ENCODE measurements at regions not wholly inside any gene's neighbourhood (a gene's known extent, or its start where the extent isn't known, plus 50 kb on each side); places are given as distances from the start of the nearest gene placed in this dataset.
"Not testable (repeated sequence)": the region's sequence is repeated elsewhere in the genome, so short reads cannot be mapped to it uniquely, and the experiment has no call there.

DNA sequence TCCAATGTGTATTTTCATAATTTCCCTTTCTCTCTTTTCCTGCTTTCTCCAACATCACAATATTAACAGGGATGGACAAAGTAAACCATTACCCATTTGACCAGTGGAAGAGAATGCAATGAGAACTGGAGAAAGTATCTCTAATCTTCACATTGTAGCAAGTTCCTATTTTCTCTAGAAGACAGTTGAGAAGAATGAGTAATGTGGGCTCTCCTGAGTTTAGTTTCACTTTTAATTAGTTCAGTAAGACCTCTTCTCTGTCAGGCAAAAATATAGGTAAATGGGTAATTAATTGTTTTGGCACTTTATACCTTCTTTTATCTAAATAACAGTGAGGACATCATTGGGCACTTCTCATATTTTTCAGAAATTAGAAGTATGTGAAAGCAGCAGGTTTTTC is 602.0 kb downstream of the GLUD2 start:
- no peak for DNase-seq (ENCODE audit: low spot score in 2 of 2)
- TF ChIP-seq, protein P1, sequence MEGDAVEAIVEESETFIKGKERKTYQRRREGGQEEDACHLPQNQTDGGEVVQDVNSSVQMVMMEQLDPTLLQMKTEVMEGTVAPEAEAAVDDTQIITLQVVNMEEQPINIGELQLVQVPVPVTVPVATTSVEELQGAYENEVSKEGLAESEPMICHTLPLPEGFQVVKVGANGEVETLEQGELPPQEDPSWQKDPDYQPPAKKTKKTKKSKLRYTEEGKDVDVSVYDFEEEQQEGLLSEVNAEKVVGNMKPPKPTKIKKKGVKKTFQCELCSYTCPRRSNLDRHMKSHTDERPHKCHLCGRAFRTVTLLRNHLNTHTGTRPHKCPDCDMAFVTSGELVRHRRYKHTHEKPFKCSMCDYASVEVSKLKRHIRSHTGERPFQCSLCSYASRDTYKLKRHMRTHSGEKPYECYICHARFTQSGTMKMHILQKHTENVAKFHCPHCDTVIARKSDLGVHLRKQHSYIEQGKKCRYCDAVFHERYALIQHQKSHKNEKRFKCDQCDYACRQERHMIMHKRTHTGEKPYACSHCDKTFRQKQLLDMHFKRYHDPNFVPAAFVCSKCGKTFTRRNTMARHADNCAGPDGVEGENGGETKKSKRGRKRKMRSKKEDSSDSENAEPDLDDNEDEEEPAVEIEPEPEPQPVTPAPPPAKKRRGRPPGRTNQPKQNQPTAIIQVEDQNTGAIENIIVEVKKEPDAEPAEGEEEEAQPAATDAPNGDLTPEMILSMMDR (IDR thresholded peaks at IDR 0.05), result no peak
- TF ChIP-seq POLR2A (IDR thresholded peaks at IDR 0.05) (no peak), EP300 (IDR thresholded peaks at IDR 0.05) (no peak)
- no peaks in the 10 kb centered on the region for H3K9me3 ChIP-seq
- H3K27ac ChIP-seq, result no peak overlapping the region
- no peaks in the 10 kb centered on the region for H3K27me3 ChIP-seq
- no peak overlapping the region for H3K4me3 ChIP-seq
- no peaks in the 10 kb centered on the region for H3K36me3 ChIP-seq
- H3K4me1 ChIP-seq, result no peaks in the 10 kb centered on the region

DNA sequence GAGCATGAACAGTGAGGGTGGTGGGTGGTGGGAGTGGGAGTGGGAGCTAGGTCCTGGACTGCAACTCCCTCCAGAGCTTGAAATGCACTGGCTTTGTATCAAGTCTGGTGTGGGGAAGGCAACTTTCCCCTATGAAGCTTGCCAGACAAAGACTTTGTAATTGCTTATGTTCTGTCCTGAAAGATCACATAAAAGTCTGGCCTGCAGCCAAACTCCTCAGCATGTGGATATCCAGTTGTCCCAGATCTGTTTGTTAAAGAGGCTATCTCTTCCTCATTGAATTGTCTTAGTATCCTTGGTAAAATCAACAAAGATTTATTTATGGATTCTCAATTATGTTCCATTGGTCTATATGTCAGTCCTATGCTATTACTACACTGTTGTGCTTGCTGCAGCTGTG is 607.9 kb downstream of the GLUD2 start:
- no peak for DNase-seq (ENCODE audit: low spot score in 2 of 2)
- H3K9me3 ChIP-seq, result no peaks in the 10 kb centered on the region
- no peak overlapping the region for H3K27ac ChIP-seq
- H3K4me3 ChIP-seq, result no peak overlapping the region
- H3K4me1 ChIP-seq, result no peaks in the 10 kb centered on the region
- no peaks in the 10 kb centered on the region for H3K36me3 ChIP-seq
- H3K27me3 ChIP-seq, result no peaks in the 10 kb centered on the region
- TF ChIP-seq, protein P1 (IDR thresholded peaks at IDR 0.05), result no peak
- TF ChIP-seq POLR2A (IDR thresholded peaks at IDR 0.05) (no peak), EP300 (IDR thresholded peaks at IDR 0.05) (no peak)

DNA sequence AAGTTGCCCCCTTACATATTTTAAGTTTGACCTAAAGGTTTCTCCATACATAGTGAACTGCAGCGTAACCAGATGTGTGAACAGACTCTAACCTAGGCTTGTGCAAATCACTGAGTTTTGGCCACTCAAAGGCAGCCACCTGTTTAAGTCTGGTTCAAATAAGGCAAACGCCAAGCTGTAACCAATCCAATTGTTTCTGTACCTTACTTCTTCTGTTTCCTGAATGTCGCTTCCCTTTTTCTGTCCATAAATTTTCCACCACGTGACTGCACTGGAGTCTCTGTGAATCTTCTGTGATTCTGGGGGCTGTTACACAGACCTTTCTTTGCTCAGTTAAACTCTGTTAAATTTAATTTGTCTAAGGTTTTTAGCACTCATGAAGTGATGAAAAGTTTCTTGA is 618.8 kb downstream of the GLUD2 start:
- Histone ChIP-seq H3K36me3 (no peaks in the 10 kb centered on the region), H3K27me3 (no peaks in the 10 kb centered on the region), H3K4me1 (no peaks in the 10 kb centered on the region), H3K9me3 (no peaks in the 10 kb centered on the region), H3K4me3 (no peak overlapping the region), H3K27ac (no peak overlapping the region)
- TF ChIP-seq EP300 (IDR thresholded peaks at IDR 0.05) (no peak), POLR2A (IDR thresholded peaks at IDR 0.05) (no peak)
- TF ChIP-seq, protein P1 (IDR thresholded peaks at IDR 0.05), result no peak
- WGBS, 2 donors, result 54 to 59% methylated on average over 4 of the region's 4 CpGs
- no peak for DNase-seq (ENCODE audit: low spot score in 2 of 2)

DNA sequence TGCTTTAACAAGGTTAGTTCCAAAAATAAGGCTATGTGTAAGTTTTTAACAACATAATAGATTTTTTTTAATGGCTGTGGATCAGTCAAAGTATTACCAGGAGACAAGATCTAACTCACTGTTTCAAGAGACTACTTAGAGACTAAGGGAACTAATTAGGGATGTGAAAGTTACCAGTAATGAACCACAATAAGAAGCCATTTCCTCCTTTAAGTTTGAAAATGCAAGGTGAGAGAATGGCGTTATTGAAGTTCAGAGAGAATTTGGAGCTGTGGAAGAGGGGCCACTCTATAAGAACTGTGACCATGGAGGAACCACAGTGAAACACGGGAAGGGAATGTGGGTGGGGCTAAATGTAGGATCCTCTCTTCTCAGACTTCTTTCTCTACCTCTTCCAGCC is 624.2 kb downstream of the GLUD2 start:
- Histone ChIP-seq H3K27ac (no peak overlapping the region), H3K9me3 (peaks cover 0 to 16% (median 3%) of the 10 kb centered on the region in 4 donors), H3K27me3 (no peaks in the 10 kb centered on the region), H3K36me3 (no peaks in the 10 kb centered on the region), H3K4me3 (no peak overlapping the region), H3K4me1 (no peaks in the 10 kb centered on the region)
- DNase-seq (ENCODE audit: low spot score in 2 of 2), result no peak
- TF ChIP-seq EP300 (IDR thresholded peaks at IDR 0.05) (no peak), POLR2A (IDR thresholded peaks at IDR 0.05) (no peak)
- TF ChIP-seq, protein P1 (IDR thresholded peaks at IDR 0.05), result no peak
- WGBS, 2 donors, result 53 to 76% methylated on average over 2 of the region's 2 CpGs

DNA sequence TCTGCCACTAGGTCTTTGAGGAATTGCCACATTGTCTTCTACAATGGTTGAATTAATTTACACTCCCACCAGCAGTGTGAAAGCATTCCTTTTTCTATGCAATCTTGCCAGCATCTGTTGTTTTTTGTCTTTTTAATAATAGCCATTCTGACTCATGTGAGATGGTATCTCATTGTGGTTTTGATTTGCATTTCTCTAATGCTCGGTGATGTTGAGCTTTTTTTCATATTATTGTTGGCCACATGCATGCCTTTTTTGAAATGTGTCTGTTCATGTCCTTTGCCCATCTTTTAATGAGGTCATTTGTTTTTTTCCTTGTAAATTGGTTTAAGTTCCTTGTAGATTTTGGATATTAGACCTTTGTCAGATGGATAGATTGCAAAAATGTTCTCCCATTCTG is 661.8 kb downstream of the GLUD2 start:
- H3K27ac ChIP-seq; H3K9me3 ChIP-seq; H3K27me3 ChIP-seq; H3K4me1 ChIP-seq; H3K4me3 ChIP-seq; H3K36me3 ChIP-seq; DNase-seq (ENCODE audit: low spot score in 2 of 2): not testable (repeated sequence)
- WGBS, 2 donors, result 50 to 63% methylated on average over 1 of the region's 1 CpG

DNA sequence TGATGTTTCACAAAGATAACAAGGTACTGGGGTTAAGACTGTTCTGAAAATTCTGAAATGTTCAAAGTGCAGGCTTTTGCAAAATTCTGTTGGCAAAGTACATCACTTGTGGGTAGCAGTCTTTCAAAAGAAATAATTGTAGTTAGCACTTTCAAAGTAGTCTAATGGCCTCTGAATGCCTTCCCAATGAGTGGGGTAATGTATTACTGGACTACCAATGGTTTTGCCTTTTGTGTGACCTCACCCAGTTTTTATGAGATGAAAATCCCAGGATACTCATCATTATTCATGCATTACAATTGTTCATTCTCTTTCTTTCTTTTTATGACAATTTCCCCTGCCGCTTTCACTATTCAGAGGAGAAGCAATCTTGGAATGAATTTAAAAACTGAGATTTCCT is 686.1 kb downstream of the GLUD2 start:
- H3K36me3 ChIP-seq, result no peaks in the 10 kb centered on the region
- TF ChIP-seq, protein P1 (IDR thresholded peaks at IDR 0.05), result no peak
- no peak for TF ChIP-seq POLR2A (IDR thresholded peaks at IDR 0.05)
- no peak for TF ChIP-seq EP300 (IDR thresholded peaks at IDR 0.05)
- H3K27me3 ChIP-seq, result no peaks in the 10 kb centered on the region
- H3K4me1 ChIP-seq, result no peaks in the 10 kb centered on the region
- no peak for DNase-seq (ENCODE audit: low spot score in 2 of 2)
- H3K9me3 ChIP-seq, result no peaks in the 10 kb centered on the region
- H3K27ac ChIP-seq, result no peak overlapping the region
- WGBS, 2 donors, result 58 to 88% methylated on average over 1 of the region's 1 CpG
- H3K4me3 ChIP-seq, result no peak overlapping the region
